T-helper 1 cell treated with Interleukin-12 subunit alpha and Interleukin-12 subunit beta and Interleukin-4 antibody, amounts not matched to agents 30 μg/mL and 1 μg/mL, for 36 hours (primary cell): ENCODE measurements at regions not wholly inside any gene's neighbourhood (a gene's known extent, or its start where the extent isn't known, plus 50 kb on each side); places are given as distances from the start of the nearest gene placed in this dataset.

Experiments
- H3K27ac Mint-ChIP-seq: one replicate; pipeline ENCODE4 v1.8.0; 2021; ENCODE audit warnings: mild to moderate bottlenecking, mixed read lengths
- H3K27me3 Mint-ChIP-seq: one replicate; pipeline ENCODE4 v1.8.0; 2021; ENCODE audit warnings: low read depth, mixed read lengths
- H3K36me3 Mint-ChIP-seq: one replicate; pipeline ENCODE4 v1.8.0; 2021; ENCODE audit warnings: low read depth, mixed read lengths
- H3K4me1 Mint-ChIP-seq: one replicate; pipeline ENCODE4 v1.8.0; 2021; ENCODE audit warnings: low read depth, mixed read lengths
- H3K4me3 Mint-ChIP-seq: one replicate; pipeline ENCODE4 v1.8.0; 2021; ENCODE audit warnings: mild to moderate bottlenecking, moderate library complexity, mixed read lengths
- H3K9me3 Mint-ChIP-seq: one replicate; pipeline ENCODE4 v1.8.0; 2021; ENCODE audit warnings: mixed read lengths

- no peak overlapping the region for H3K4me3 Mint-ChIP-seq
- H3K4me1 Mint-ChIP-seq = no peaks in the 10 kb centered on the region
- no peaks in the 10 kb centered on the region for H3K36me3 Mint-ChIP-seq
- no peaks in the 10 kb centered on the region for H3K9me3 Mint-ChIP-seq
- H3K27me3 Mint-ChIP-seq = peaks cover 58% of the 10 kb centered on the region
- no peak overlapping the region for H3K27ac Mint-ChIP-seq
Observed at GRCh38 chr1:22212400-22213233, 69.7 kb upstream of the WNT4 start.

GRCh38 chr1:22216210-22216883 is 73.5 kb upstream of the WNT4 start:
- H3K4me1 Mint-ChIP-seq = no peaks in the 10 kb centered on the region
- no peaks in the 10 kb centered on the region for H3K9me3 Mint-ChIP-seq
- no peaks in the 10 kb centered on the region for H3K36me3 Mint-ChIP-seq
- no peak overlapping the region for H3K4me3 Mint-ChIP-seq
- no peak overlapping the region for H3K27ac Mint-ChIP-seq
- H3K27me3 Mint-ChIP-seq = peaks cover 44% of the 10 kb centered on the region

GRCh38 chr1:22216966-22217365 is 74.1 kb upstream of the WNT4 start:
- Mint-ChIP-seq H3K4me3 (no peak overlapping the region), H3K9me3 (no peaks in the 10 kb centered on the region), H3K27me3 (peaks cover 42% of the 10 kb centered on the region), H3K27ac (no peak overlapping the region), H3K4me1 (no peaks in the 10 kb centered on the region), H3K36me3 (no peaks in the 10 kb centered on the region)

- H3K27me3 Mint-ChIP-seq = peaks cover 33% of the 10 kb centered on the region
- no peaks in the 10 kb centered on the region for H3K4me1 Mint-ChIP-seq
- H3K27ac Mint-ChIP-seq = no peak overlapping the region
- no peaks in the 10 kb centered on the region for H3K36me3 Mint-ChIP-seq
- H3K9me3 Mint-ChIP-seq = no peaks in the 10 kb centered on the region
- H3K4me3 Mint-ChIP-seq = no peak overlapping the region
Observed at GRCh38 chr1:22217811-22218460, 75.0 kb upstream of the WNT4 start.

- no peak overlapping the region for H3K4me3 Mint-ChIP-seq
- H3K36me3 Mint-ChIP-seq = no peaks in the 10 kb centered on the region
- H3K27me3 Mint-ChIP-seq = peaks cover 25% of the 10 kb centered on the region
- no peaks in the 10 kb centered on the region for H3K9me3 Mint-ChIP-seq
- H3K27ac Mint-ChIP-seq = no peak overlapping the region
- no peaks in the 10 kb centered on the region for H3K4me1 Mint-ChIP-seq
Observed at GRCh38 chr1:22218618-22219250, 75.8 kb upstream of the WNT4 start.

GRCh38 chr1:22221233-22221780 is 78.4 kb upstream of the WNT4 start:
- no peaks in the 10 kb centered on the region for H3K4me1 Mint-ChIP-seq
- H3K27ac Mint-ChIP-seq = no peak overlapping the region
- H3K27me3 Mint-ChIP-seq = peaks cover 8% of the 10 kb centered on the region

GRCh38 chr1:22222723-22223122 is 79.8 kb upstream of the WNT4 start:
- no peak overlapping the region for H3K27ac Mint-ChIP-seq
- no peak overlapping the region for H3K4me3 Mint-ChIP-seq
- no peaks in the 10 kb centered on the region for H3K4me1 Mint-ChIP-seq
- peaks cover 8% of the 10 kb centered on the region for H3K27me3 Mint-ChIP-seq
- H3K9me3 Mint-ChIP-seq = no peaks in the 10 kb centered on the region
- H3K36me3 Mint-ChIP-seq = no peaks in the 10 kb centered on the region

More at GRCh38 chr1:22221233-22221780, 78.4 kb upstream of the WNT4 start:
- H3K4me3 Mint-ChIP-seq = no peak overlapping the region
- H3K36me3 Mint-ChIP-seq = no peaks in the 10 kb centered on the region
- no peaks in the 10 kb centered on the region for H3K9me3 Mint-ChIP-seq

- Mint-ChIP-seq H3K27ac (no peak overlapping the region), H3K9me3 (no peaks in the 10 kb centered on the region), H3K27me3 (peaks cover 8% of the 10 kb centered on the region), H3K36me3 (no peaks in the 10 kb centered on the region), H3K4me3 (no peak overlapping the region), H3K4me1 (no peaks in the 10 kb centered on the region)
Observed at GRCh38 chr1:22223176-22223575, 80.3 kb upstream of the WNT4 start.

- no peaks in the 10 kb centered on the region for H3K4me1 Mint-ChIP-seq
- no peak overlapping the region for H3K27ac Mint-ChIP-seq
- peaks cover 7% of the 10 kb centered on the region for H3K27me3 Mint-ChIP-seq
- H3K36me3 Mint-ChIP-seq = no peaks in the 10 kb centered on the region
- no peaks in the 10 kb centered on the region for H3K9me3 Mint-ChIP-seq
- no peak overlapping the region for H3K4me3 Mint-ChIP-seq
Observed at GRCh38 chr1:22224091-22224490, 81.2 kb upstream of the WNT4 start.

GRCh38 chr1:22224631-22225030 is 81.7 kb upstream of the WNT4 start:
- Mint-ChIP-seq H3K4me3 (no peak overlapping the region), H3K27ac (no peak overlapping the region), H3K9me3 (no peaks in the 10 kb centered on the region), H3K27me3 (peaks cover 4% of the 10 kb centered on the region), H3K36me3 (no peaks in the 10 kb centered on the region), H3K4me1 (no peaks in the 10 kb centered on the region)

GRCh38 chr1:22225858-22226589 is 83.1 kb upstream of the WNT4 start:
- Mint-ChIP-seq H3K4me1 (no peaks in the 10 kb centered on the region), H3K36me3 (no peaks in the 10 kb centered on the region), H3K4me3 (no peak overlapping the region), H3K27me3 (peaks cover 4% of the 10 kb centered on the region), H3K9me3 (no peaks in the 10 kb centered on the region), H3K27ac (no peak overlapping the region)

GRCh38 chr1:22228074-22228473 is 85.2 kb upstream of the WNT4 start:
- Mint-ChIP-seq H3K27ac (no peak overlapping the region), H3K4me3 (no peak overlapping the region), H3K27me3 (no peaks in the 10 kb centered on the region), H3K4me1 (no peaks in the 10 kb centered on the region), H3K9me3 (no peaks in the 10 kb centered on the region), H3K36me3 (no peaks in the 10 kb centered on the region)

- no peak overlapping the region for H3K4me3 Mint-ChIP-seq
- H3K4me1 Mint-ChIP-seq = no peaks in the 10 kb centered on the region
- H3K27me3 Mint-ChIP-seq = no peaks in the 10 kb centered on the region
Observed at GRCh38 chr1:22228505-22228911, 85.6 kb upstream of the WNT4 start.

GRCh38 chr1:22229379-22229778 is 86.5 kb upstream of the WNT4 start:
- Mint-ChIP-seq H3K27ac (no peak overlapping the region), H3K36me3 (no peaks in the 10 kb centered on the region), H3K27me3 (no peaks in the 10 kb centered on the region), H3K9me3 (no peaks in the 10 kb centered on the region), H3K4me1 (no peaks in the 10 kb centered on the region), H3K4me3 (no peak overlapping the region)

More at GRCh38 chr1:22228505-22228911, 85.6 kb upstream of the WNT4 start:
- no peaks in the 10 kb centered on the region for H3K9me3 Mint-ChIP-seq
- H3K36me3 Mint-ChIP-seq = no peaks in the 10 kb centered on the region
- H3K27ac Mint-ChIP-seq = no peak overlapping the region
